ENCODE measurements at regions not wholly inside any gene's neighbourhood (a gene's known extent, or its start where the extent isn't known, plus 50 kb on each side); places are given as distances from the start of the nearest gene placed in this dataset.

DNA sequence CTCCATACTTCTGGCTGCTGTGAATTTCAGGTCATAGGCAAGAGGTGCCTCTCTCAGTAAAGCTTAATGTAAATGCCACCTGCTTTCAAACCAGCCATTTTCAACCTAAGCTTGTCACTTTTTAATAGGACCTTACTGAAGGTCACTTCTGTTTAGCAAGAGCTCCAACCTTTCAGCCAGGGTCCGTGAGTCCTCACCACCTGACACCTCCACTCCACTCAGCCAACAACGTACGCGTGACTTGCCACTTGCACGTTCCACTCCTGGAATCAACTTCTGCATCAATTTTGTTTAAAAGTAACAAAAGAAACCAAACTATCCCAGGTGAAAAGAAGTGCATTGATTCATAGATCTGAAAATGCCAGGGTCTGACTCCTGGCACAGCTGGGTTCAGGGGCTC is 114.4 kb downstream of the TRIM29 start:
- H3K4me1 ChIP-seq = no peaks in the 10 kb centered on the region

DNA sequence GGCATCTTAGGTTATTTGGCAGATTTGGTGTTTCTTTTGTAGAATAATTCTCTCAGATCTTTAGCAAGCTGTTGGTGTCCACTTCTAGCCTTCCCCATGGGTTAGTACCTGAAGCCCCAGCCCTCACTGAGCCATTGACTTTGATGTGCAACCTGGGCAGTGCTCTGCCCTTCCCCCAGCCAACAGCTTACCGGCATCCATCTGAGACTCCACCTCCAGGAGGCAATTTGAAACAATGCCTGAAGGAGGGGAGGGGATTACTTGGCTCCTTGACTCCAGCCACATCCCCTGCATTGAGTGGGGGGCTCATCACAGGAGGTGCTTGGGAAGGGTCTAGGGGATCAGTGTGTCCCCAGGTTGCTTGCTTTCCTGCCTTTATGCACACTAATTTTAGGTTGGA is 114.8 kb downstream of the TRIM29 start:
- no peak overlapping the region for H3K4me3 ChIP-seq
- no peak overlapping the region for H3K27ac ChIP-seq
- H3K4me1 ChIP-seq = no peaks in the 10 kb centered on the region
- no peaks in the 10 kb centered on the region for H3K36me3 ChIP-seq
- no peak for DNase-seq
- no peaks in the 10 kb centered on the region for H3K9me3 ChIP-seq
- TF ChIP-seq, protein P1, sequence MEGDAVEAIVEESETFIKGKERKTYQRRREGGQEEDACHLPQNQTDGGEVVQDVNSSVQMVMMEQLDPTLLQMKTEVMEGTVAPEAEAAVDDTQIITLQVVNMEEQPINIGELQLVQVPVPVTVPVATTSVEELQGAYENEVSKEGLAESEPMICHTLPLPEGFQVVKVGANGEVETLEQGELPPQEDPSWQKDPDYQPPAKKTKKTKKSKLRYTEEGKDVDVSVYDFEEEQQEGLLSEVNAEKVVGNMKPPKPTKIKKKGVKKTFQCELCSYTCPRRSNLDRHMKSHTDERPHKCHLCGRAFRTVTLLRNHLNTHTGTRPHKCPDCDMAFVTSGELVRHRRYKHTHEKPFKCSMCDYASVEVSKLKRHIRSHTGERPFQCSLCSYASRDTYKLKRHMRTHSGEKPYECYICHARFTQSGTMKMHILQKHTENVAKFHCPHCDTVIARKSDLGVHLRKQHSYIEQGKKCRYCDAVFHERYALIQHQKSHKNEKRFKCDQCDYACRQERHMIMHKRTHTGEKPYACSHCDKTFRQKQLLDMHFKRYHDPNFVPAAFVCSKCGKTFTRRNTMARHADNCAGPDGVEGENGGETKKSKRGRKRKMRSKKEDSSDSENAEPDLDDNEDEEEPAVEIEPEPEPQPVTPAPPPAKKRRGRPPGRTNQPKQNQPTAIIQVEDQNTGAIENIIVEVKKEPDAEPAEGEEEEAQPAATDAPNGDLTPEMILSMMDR (IDR thresholded peaks at IDR 0.05) = no peak
- no peaks in the 10 kb centered on the region for H3K27me3 ChIP-seq
- H3K9ac ChIP-seq (ENCODE audit: low read depth in 2 of 2, low read length in 2 of 2) = no peak overlapping the region
- intact Hi-C loops (cut with DNase I) = no loop called here

More for the DNA sequence above, 114.4 kb downstream of the TRIM29 start:
- no peaks in the 10 kb centered on the region for H3K27me3 ChIP-seq
- no peak for DNase-seq
- intact Hi-C loops (cut with DNase I) = no loop called here
- H3K27ac ChIP-seq = no peak overlapping the region
- H3K4me3 ChIP-seq = no peak overlapping the region
- H3K9ac ChIP-seq (ENCODE audit: low read depth in 2 of 2, low read length in 2 of 2) = no peak overlapping the region
- H3K9me3 ChIP-seq = no peaks in the 10 kb centered on the region
- no peaks in the 10 kb centered on the region for H3K36me3 ChIP-seq
- TF ChIP-seq, protein P1 (IDR thresholded peaks at IDR 0.05) = no peak

DNA sequence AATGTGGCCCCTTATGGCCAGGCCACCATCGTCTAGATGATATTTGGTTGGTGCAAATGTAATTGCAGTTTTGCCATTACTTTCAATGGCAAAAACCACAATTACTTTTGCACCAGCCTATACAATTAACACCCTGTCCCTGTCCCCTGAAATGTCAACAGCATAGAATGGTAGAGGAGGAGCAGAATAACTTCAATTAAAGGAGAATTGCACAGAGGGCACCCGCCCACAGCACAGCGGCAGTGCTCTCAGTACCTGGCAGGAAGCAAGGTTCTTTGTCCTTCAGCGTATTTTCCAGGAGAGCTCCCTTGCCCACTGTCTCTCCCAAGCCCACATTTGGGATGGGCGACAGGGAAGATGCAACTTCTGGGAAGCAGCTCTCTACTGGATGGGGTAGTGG is 115.3 kb downstream of the TRIM29 start:
- DNase-seq = no peak
- no peaks in the 10 kb centered on the region for H3K36me3 ChIP-seq
- TF ChIP-seq, protein P1 (IDR thresholded peaks at IDR 0.05) = no peak
- intact Hi-C loops (cut with DNase I) = no loop called here
- no peak overlapping the region for H3K4me3 ChIP-seq
- no peak overlapping the region for H3K27ac ChIP-seq
- H3K27me3 ChIP-seq = no peaks in the 10 kb centered on the region
- H3K9me3 ChIP-seq = no peaks in the 10 kb centered on the region
- no peaks in the 10 kb centered on the region for H3K4me1 ChIP-seq
- no peak overlapping the region for H3K9ac ChIP-seq (ENCODE audit: low read depth in 2 of 2, low read length in 2 of 2)

DNA sequence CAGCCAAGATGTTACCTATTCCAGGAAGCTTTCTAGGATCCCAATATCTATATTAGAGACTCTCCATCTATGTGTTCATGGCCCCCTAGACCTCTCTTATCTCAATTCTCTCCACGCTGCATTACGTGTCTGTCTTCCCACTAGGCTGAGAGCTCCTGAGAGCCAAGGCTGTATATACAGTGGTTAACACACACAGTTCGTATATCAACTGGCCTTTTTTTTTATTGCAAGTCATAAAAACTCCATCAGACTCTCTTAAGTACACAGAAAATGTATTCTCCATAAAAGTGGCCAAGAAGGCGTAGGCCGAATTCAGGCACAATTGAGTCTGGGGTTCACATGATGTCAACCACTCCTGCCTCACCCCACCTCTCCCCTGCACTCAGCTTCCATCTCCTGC is 115.9 kb downstream of the TRIM29 start:
- H3K27me3 ChIP-seq = no peaks in the 10 kb centered on the region
- TF ChIP-seq, protein P1 (IDR thresholded peaks at IDR 0.05) = no peak
- no peak for DNase-seq
- no peaks in the 10 kb centered on the region for H3K9me3 ChIP-seq
- H3K27ac ChIP-seq = no peak overlapping the region
- H3K36me3 ChIP-seq = no peaks in the 10 kb centered on the region
- H3K4me3 ChIP-seq = no peak overlapping the region
- intact Hi-C loops (cut with DNase I) = no loop called here
- H3K4me1 ChIP-seq = no peaks in the 10 kb centered on the region
- H3K9ac ChIP-seq (ENCODE audit: low read depth in 2 of 2, low read length in 2 of 2) = no peak overlapping the region

DNA sequence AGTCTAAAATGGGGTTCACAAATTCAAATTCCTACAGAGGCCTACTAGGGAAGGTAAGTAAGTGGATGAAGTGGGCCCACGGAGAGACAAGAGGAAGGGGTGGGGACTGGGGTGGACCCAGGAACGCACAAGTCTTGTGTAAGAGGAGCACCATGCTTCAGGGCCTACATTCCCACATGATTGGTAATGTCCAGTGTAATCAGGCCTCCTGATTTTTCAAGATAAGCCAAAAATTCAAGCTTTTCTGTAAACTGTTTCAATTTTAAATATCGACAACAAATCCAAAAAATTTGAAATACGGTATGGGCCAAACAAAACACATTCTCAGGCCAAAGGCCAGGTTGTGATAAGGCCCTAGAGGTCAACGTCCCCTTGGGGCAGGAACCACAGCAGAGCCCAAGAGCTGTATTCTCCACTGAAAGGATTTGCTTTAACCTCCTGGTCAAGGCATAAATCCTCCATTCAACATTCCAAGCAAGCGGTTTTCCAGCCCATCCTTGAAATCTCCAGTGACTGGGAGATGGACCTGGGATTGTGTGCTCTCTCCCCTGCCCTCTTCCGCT is 116.4 kb downstream of the TRIM29 start:
- H3K4me3 ChIP-seq = no peak overlapping the region
- H3K4me1 ChIP-seq = no peaks in the 10 kb centered on the region
- TF ChIP-seq, protein P1 (IDR thresholded peaks at IDR 0.05) = no peak
- H3K27me3 ChIP-seq = no peaks in the 10 kb centered on the region
- intact Hi-C loops (cut with DNase I) = no loop called here
- no peak overlapping the region for H3K27ac ChIP-seq
- H3K36me3 ChIP-seq = no peaks in the 10 kb centered on the region
- H3K9ac ChIP-seq (ENCODE audit: low read depth in 2 of 2, low read length in 2 of 2) = no peak overlapping the region
- DNase-seq = no peak
- no peaks in the 10 kb centered on the region for H3K9me3 ChIP-seq
